NCI-H526 treated with DMSO at 0.1 percent for 48 hours (cell line): ENCODE measurements at regions not wholly inside any gene's neighbourhood (a gene's known extent, or its start where the extent isn't known, plus 50 kb on each side); places are given as distances from the start of the nearest gene placed in this dataset.
"Not testable (repeated sequence)": the region's sequence is repeated elsewhere in the genome, so short reads cannot be mapped to it uniquely, and the experiment has no call there.

Source experiments
- DNase-seq: peaks from one replicate; lab custom pipeline; 2025; lab: John Stamatoyannopoulos, UW

DNA sequence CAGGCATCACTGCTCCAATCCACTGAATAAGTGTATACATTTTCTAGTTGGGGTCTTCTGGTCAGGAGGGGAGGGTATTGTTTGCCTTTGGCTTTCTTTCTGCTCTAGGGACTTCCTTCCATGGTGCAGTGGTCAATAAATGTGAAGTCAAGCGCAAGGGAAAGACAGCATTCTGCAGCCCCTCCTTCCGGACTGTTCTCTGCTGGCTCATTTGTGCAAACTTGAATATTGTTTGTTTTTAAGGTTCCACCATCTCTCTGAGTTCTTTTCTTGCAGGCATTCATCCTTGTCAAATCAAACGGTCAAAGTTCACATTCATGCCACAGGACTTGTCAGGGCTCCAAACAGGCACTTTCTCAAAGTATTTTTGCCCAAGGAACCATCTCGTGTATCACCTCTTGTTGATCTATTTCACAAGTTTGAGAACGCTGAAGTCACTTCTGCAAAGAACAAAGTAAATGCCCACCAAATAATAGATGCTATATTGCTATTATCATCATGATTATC, 205.6 kb upstream of the KAZN start:
- no peak for DNase-seq

DNA sequence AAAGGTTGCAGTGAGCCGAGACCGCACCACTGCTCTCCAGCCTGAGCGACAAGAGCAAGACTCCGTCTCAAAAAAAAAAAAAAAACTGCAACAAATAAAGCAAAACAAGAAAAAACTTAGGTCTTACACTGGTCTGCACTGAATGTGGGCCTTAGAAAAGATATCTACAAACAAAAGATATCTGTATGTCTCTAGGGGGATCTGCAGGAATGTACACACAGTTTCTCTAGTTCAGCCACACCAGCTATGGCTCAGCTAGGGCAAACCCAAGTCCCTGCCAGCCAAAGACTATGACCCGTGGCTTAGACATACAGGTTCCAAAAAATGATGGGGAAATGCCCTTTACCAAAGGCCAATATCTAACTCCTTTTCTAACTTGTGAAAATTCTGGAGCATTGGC, 202.4 kb upstream of the KAZN start:
- DNase-seq, result no peak

DNA sequence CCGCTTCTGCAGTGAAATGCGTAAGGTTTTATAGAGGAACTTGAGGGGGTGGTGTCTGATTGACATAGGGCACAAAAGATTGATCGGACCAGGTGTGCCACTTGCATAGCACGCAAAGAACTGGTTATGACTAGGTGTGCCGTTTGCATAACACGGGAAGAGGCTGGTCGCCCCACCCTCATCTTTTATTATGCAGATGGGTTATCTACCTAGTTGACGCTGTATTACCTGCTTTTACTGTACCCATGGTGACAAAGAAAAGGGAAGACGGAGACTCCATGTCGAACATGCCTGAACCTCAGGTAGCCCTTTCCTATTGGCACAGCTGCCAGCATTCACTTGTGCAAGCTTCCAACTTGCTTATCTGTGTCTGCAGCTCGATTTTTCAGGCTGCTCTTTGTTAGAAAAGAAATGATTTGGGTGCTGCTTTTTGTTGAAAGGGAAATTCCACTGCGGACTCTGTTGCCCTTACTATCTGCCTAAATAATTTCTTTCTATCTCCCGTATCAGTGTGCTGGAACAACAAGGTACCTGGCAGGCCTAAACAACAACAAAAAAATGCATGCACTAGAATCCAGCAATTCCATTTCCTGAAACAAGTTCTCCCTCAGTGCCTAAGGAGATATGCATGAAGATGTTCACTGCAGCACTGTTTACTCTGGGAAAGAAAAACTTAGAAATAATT, 194.4 kb upstream of the KAZN start:
- DNase-seq, result peak; percentile 75

DNA sequence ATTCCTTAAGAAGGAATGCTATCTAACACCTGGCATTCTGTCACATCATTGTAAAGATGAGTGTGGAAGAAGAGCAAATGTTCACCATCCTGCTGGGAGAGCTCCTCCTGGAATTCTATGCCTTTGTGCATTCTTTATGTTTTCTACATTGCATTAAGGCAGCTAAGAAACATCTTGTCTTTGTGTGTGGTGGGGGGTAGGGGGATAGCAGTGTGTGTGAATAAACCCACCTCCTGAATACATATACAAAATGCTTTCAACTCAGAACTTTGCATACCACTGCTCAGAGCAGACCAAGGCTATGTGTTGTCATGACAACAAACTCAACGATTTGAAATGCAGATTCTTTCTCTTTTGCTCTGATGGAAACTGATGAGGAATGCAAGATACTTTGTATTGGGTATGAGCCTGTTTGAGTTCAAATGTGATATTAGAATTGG, 193.6 kb upstream of the KAZN start:
- DNase-seq, result peak; percentile 90

DNA sequence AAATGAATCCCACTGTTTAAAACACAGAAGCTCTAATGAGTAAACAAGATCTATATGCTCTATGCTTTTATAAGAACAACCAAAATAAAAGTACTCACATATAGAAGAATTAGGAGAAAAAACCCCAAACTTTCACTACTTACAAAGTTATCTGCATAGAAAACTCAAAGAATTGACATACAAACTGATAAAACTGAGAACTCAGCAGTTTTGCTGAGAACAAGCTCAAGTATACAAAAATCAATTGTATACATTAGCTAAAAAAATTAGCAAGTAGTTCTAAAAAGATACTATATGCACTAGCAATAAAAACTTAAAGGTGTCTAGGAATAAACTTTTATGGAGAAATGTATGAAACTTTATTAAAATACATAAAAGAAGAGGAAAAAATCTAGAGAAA, 186.2 kb upstream of the KAZN start:
- no peak for DNase-seq

DNA sequence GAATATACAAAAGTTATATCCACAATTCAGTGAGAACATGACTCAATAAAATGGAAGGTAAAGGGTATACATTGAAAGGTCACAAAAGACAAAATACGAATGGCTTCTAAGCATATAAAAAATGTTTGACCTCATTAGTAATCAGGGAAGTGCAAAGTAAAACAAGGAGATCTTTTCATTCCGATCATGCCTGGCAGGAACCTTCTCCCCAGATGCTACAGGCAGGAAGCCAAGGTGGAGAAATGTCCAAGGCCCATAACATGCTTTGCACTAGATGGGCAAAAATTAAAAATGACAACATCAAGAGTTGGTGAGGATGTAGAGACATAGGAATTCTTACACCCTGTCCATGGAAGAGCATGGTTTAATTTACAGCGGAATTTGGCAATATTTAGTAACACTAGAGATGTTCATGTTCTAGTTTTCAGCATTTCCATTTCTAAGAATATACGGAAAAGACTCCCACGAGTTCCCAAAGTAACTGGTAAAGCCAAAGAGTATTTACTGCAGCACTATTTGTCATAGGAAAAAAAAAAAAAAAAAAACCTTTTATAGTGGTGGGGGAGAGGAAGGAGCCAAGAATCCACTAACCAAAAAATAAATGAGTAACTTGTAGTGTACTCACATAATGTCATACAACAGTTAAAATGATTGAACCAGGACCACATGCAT, 184.5 kb upstream of the KAZN start:
- DNase-seq, result no peak

DNA sequence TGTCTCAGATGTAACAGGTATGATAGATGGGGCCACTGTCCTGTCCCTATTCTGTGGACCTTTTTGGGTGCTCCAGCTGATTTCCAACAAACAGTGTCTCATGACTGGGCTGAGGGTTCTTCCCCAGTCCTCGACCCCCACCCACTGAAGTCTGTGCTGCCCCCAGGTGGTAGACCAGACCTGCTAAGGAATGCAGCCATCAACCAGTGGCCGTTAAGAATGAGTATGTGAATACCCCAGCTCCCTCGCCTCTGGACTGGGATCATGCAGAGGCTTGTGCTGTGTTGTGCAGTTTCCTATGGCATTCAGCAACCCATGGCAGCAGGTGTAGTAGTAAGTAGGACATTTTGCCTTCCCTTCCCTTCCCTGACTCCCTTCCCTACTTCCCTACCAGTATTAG, 183.1 kb upstream of the KAZN start:
- DNase-seq, result no peak

DNA sequence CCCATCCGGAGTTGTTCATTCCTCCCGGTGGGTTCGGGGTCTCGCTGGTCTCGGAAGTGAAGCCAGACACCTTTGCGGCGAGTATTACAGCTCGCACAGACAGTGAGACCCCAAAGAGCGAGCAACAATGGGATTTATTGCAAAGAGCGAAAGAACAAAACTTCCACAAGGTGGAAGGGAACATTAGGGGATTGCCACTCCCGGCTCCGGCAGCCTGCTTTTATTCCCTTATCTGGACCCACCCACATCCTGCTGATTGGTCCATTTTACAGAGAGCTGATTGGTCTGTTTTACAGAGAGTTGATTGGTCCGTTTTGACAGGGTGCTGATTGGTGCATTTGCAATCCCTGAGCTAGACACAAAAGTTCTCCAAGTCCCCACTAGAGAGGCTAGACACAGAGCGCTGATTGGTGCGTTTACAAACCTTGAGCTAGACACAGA, 178.7 kb upstream of the KAZN start:
- DNase-seq, result not testable (repeated sequence)

DNA sequence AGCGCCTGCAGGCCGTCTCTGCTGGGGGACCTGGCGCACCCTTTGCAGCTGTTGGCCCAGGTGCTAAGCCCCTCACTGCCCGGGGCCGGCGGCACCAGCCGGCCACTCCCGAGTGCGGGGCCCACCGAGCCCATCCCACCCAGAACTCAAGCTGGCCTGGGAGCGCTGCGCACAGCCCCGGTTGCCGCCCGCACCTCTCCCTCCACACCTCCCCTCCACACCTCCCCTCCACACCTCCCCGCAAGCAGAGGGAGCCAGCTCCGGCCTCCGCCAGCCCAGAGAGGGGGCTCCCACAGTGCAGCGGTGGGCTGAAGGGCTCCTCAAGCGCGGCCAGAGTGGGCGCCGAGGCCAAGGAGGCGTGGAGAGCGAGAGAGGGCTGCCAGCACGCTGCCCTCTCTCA, 177.8 kb upstream of the KAZN start:
- DNase-seq, result no peak

DNA sequence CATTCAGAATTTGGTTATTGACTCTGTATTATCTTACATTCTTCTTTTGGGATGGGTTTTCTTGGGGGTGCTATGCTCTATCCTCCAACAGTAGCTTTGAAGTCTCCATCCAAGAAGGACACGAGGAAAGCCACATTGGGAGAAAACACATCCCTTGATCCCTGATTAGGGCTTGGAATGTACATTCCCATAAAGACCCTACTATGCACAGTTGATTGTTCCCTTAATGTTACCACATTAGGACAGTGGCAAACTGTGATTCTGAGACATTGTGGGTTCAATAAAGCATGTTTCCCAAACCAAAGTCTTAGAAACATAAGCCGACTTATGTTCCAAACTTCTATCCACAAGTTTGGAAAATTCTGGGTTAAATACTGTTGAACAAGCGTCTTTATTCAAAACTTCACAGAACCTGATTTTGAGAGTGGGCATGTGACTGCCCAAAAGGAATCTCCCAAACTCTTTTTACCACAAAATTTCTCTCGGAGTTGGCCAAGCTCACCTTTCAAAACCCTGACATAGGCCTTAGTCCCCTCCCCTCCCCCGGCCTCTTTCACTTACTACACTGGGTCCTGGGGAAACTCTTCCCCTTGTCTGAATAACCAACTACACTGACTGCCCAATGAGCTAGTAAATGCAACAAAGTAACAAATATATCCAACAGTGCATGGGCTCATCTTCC, 177.0 kb upstream of the KAZN start:
- no peak for DNase-seq

DNA sequence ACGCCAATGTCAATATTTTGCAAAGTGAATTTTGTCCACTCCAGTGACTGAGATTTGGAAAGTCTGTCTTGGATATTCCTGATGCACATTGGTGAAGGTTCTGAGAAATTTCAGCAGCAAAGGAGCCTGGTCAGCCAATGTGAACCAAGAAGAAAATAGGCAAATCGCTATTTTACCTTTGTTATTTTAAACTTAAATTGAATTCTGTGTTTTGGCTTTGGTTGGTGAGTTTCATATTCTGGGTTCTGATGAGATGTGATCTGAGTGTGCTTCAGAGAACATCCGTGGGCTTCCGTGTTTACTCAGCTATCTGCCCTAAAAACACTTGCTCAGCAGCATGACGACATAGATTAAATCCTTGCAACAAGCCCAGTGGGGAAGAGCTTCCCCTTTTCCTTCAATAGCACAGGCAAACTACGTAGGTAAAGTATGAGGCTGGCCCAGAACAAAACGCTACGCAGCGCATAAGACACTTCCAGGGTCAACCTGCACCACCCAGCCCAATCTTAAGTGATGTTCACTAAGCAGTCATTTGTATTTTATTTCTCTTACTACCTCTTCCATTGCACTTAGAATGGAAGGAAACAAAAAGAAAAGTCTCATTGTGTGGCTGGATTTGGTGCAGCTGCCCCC, 176.4 kb upstream of the KAZN start:
- peak; percentile 85 for DNase-seq

DNA sequence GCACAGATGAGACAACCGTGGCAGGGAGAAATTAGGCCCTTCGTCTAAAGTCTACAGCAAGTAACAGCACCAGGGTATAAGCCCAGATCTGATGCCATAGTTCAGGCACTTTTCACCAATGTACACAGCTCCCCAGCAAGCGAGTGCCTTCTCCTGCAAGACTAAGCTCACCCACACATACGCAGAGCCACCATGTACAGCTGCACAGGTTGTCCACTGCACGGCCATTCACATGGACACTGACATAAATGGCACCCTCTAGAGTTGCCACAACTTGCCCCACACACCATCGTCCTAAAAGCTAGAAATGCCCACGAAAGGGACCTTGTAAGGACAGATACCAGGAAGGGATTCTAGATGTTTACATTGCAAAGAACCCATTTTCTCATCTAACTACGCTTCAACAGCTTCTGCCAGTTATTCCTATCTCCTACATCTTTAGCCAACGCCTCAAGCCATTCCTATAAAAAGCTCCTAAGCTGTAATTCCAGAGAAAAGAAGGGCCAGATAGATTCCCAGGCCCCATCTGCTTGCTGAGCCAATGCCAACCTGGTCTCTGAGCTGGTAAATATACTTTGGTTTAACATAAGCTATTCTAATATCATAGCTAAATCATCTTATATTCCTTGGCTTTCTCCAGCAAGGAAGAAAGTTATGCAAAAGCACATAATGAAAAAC, 174.0 kb upstream of the KAZN start:
- DNase-seq, result no peak

DNA sequence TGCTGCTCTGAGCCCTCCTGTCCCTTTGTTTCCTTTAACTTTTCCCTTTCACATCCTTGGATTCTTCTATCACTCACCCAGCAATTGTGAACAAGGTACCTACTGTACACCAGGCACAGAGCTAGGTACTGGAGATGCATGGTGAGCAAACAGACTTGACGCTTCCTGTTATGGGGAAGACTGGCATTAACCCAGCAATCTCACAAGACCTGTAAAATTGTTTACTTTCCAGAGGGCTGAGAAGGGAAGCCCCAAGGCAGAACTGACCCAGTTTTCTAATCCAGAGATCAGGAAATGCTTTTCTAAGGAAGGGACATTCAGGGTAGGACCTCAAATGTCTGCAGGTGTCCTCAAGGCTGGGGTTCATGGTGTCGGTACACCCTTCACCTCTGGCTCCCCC, 171.6 kb upstream of the KAZN start:
- DNase-seq, result no peak

DNA sequence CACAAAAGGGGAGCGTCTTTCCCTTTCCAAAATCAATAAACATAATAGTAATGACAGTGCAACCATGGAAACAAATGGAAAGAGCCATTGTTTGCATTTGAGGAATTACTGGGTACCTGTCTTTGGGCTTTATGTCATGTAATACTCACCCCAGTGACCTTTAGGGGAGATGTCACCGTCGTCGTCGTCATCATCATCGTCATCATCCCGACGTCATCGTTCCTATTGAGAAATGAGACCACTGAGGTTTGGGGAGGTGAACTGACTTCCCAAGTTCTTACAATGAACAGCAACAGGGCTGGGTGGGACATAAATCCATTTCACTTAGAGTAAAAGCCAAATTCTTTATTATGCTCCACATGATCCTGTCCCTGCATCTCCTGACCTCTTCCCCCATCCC, 168.9 kb upstream of the KAZN start:
- DNase-seq, result no peak

DNA sequence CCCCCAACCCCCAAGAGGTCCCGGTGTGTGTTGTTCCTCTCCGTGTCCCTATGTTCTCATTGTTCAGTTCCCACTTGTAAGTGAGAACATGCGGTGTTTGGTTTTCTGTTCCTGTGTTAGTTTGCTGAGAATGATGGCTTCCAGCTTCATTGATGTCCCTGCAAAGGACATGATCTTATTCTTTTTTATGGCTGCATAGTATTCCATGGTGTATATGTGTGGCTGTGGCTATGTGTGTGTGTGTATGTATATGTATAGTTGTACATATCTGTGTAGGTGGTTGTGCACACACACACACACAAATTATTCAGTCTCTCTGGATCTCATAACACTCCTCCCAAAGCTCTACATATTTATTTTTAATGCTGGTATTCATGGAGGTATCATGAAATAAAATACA, 165.8 kb upstream of the KAZN start:
- not testable (repeated sequence) for DNase-seq

DNA sequence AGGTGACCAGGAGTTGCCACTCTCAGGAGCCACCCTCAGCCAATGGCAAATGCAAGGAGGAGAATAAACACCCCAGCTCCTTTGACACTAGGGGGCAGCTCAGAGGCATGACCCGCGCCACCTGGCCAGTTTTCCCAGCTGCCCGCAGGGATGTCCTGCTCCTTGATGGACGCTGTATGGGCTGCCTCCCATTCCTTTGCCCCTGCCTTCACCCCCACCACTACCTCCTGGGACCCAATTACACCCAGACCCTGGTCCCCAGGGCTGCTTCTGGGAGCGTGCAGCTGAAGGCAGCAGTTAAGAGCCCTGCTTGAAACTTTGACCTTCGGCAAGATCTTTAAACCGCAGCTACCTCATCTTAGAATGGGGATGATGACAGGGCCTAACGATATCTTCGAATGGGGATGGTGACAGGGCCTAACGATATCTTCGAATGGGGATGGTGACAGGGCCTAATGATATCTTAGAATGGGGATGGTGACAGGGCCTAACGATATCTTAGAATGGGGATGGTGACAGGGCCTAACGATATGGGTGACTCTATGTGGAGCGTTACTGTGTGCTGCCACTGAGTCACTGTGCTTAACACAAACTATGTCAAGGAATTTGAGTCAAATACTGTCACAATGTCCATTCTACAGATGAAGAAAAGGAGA, 163.0 kb upstream of the KAZN start:
- DNase-seq, result no peak

DNA sequence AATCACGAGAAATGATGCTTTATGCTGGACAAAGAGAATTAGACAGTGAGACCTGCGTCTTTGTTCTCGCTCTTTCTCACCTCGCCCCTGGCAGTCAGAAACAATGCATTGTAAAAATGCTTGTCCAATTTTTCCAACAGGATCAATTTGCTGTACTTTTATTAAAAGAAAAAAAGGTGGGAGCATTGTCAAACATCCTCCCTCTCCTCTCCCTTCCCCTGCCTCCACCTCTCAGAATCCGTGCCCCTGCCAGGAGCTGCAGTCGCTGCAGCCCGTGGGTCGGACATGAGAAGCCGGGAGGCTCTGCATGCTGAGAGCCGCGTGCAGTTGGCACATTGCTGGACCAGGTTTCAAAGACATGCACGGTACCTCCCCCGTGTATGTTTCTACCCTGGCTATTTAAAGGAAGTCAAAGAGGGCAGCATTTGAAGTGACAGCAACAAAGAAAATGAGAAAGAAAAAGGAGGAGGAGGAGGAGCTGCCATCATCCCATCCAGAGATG, 161.0 kb upstream of the KAZN start:
- no peak for DNase-seq

DNA sequence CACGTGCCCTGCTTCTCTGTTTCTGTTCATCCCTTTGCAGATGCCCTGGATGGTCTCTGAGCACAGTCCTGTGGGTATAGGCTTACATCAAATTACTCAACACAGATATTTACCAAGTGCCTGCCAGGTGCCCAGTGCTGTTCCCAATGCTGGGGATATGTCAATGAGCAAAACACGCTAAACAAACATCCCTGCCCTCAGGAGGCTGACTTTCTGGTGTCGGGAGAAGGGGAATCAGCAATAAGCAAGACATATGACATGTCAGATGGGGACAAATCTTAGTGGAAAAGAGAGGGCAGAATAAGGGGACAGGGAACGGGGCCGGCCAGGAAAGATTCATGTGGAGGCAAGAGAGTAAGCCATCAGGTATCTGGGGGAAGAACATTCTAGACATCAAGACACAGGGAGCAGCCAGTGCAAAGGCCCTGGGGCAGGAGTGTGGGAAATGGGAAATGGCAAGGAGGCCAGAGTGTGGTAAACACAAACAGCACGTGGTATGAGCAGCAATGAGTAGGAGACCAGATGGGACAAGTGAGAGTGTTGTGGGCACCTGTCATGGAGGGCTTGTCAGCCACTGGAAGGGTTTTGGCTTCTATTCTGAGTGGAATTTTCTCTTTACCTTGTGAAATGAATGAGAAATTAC, 160.2 kb upstream of the KAZN start:
- DNase-seq, result no peak

DNA sequence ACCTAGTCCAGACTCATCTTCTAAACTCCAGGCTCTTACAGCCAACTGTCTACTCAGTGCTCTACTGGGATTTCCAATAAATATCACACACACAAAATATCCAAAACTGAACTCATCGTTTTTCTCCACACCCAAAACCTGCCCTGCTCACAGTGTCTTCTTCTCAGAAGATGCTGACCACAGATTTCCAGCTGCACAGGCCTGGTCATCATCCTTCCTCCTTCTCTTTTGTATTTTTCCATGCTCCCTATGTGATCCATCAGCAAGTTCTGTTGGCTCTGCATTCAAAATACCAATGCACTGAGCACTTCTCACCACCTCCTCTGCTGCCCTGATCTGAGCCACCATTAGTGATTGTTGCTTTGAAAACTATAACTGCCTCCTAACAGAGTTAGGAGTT, 159.5 kb upstream of the KAZN start:
- no peak for DNase-seq

DNA sequence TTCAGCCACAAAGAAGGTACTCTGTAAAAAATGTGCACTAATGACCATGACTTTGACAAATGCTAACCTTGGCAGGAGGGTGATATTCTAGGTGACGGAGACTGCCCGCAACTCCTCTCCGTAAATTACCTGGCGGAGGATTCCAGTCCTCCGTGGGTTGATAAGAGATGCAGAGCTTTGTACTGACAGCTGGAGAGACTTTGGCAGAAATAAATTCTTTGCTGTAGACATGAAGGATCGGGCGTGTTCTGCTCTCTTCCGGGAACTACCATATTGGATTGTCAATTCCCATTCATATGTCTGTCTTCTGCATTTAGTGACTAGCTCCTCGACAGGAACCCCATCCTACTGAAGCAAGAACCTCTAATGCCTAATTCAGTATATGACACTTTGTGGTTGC, 158.3 kb upstream of the KAZN start:
- DNase-seq, result no peak

DNA sequence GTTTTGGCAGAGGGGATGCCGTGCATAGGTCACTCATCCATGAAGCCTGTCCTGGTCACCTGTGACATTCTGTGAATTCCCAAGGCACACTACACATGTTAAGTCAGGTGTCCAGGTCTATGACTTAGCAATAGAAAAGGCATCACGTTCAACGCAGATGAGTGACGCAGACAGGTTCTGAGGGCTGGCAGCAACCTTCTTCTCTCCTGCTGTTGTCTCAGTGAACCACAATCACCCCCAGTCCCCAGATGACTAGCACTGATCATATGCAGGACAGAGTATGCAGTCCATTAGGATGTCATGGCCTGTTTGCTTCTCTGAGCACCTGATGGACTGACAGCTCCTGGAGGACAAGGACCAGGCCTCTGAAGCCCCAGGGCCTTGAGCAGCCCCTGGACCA, 157.8 kb upstream of the KAZN start:
- DNase-seq, result no peak
